GM23248 (cell line): ENCODE measurements at regions not wholly inside any gene's neighbourhood (a gene's known extent, or its start where the extent isn't known, plus 50 kb on each side); places are given as distances from the start of the nearest gene placed in this dataset.

Experiments
- EZH2 ChIP-seq: fragments of 200-600 bp; sonication (generic); IDR thresholded peaks from 2 replicates; pipeline ENCODE4 v1.6.1; 2018; ENCODE audit warnings: antibody characterized with exemption, mild to moderate bottlenecking; ENCODE audit not compliant: insufficient read depth, poor library complexity, severe bottlenecking
- EZH2phosphoT487 ChIP-seq: fragments of 200-600 bp; sonication (generic); IDR thresholded peaks from 2 replicates; pipeline ENCODE4 v1.6.1; 2018; ENCODE audit warnings: antibody characterized with exemption, moderate library complexity, mild to moderate bottlenecking, low read depth; ENCODE audit not compliant: insufficient read depth

- TF ChIP-seq EZH2 (no peak), EZH2phosphoT487 (no peak)
Measured at GRCh38 chr12:105573574-105573973, 243.1 kb downstream of the C12orf75 start.
